ENCODE measurements at regions not wholly inside any gene's neighbourhood (a gene's known extent, or its start where the extent isn't known, plus 50 kb on each side); places are given as distances from the start of the nearest gene placed in this dataset.

GRCh38 chr1:73411479-73411878, 786.5 kb downstream of the LRRIQ3 start:
- no peak for DNase-seq (ENCODE audit: low read depth)
- H3K4me3 ChIP-seq (ENCODE audit: low read depth, low read length) = no peak overlapping the region
- TF ChIP-seq CTCF (IDR thresholded peaks at IDR 0.05; ENCODE audit: low read depth, low read length, missing control alignments) = no peak

DNA sequence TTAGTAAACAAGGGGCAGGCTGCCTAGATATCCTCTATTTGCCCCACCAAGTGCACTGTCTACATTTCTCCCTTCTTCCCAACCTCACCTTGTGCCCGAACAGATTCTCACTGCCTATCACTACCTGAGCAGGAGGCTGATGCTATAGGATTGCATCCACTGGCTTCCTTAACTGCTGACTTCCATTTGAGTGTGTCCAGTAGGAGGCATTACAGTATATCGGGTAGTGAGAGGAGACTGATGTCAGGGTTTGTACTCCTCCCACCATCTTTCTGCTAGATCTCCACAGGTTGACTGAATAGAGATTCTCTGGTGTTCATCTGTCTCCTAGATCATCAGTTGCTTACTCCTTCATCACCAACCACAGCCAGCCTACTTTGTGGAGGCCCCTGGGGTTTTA, 796.3 kb downstream of the LRRIQ3 start:
- no peak for DNase-seq (ENCODE audit: low read depth)
- no peak for TF ChIP-seq CTCF (IDR thresholded peaks at IDR 0.05; ENCODE audit: low read depth, low read length, missing control alignments)
- H3K4me3 ChIP-seq (ENCODE audit: low read depth, low read length) = no peak overlapping the region

DNA sequence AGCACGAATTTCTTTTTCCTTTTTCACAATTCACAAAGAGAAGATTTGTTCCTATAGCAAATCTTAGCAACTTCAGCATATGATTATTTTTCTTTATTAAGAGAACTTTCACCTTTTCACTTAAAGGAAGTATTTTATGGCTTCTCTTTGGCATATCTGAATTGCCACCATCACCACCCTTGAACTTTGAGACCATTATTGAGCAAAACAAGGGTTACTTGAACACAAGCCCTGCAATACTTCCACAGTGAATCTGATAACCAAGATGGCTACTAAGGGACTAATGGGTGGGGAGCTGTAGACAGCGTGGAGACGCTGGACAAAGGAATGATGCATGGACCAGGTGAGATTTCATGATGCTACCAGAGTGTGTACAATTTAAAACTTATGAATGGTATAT, 815.0 kb downstream of the LRRIQ3 start:
- no peak overlapping the region for H3K4me3 ChIP-seq (ENCODE audit: low read depth, low read length)
- no peak for TF ChIP-seq CTCF (IDR thresholded peaks at IDR 0.05; ENCODE audit: low read depth, low read length, missing control alignments)
- DNase-seq (ENCODE audit: low read depth) = no peak

- no peak for TF ChIP-seq CTCF (IDR thresholded peaks at IDR 0.05; ENCODE audit: low read depth, low read length, missing control alignments)
- no peak overlapping the region for H3K4me3 ChIP-seq (ENCODE audit: low read depth, low read length)
- DNase-seq (ENCODE audit: low read depth) = no peak
Measured at GRCh38 chr1:73366734-73367413, 831.1 kb downstream of the LRRIQ3 start.

DNA sequence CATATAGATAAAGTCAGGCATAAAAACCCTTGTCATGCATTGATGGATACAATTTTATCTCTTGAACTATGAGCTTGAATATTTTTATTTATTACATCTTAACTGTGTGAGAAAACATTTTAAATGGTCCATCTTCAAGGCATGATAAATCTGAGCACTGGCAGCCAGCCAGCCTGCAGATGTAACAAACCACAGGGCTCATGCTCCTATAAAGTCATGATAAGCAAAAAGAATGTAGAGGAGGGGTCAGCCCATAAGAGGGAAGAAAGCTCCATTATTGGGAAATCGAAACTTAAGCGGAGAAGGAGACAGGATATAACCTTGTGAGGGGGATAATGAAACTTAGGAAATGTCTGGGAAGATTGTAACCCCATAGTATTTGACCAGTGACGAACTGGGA, 839.0 kb downstream of the LRRIQ3 start:
- no peak for TF ChIP-seq CTCF (IDR thresholded peaks at IDR 0.05; ENCODE audit: low read depth, low read length, missing control alignments)
- DNase-seq (ENCODE audit: low read depth) = no peak
- H3K4me3 ChIP-seq (ENCODE audit: low read depth, low read length) = no peak overlapping the region

GRCh38 chr1:73356485-73356884, 841.5 kb downstream of the LRRIQ3 start:
- TF ChIP-seq CTCF (IDR thresholded peaks at IDR 0.05; ENCODE audit: low read depth, low read length, missing control alignments) = no peak
- DNase-seq (ENCODE audit: low read depth) = no peak
- H3K4me3 ChIP-seq (ENCODE audit: low read depth, low read length) = no peak overlapping the region

DNA sequence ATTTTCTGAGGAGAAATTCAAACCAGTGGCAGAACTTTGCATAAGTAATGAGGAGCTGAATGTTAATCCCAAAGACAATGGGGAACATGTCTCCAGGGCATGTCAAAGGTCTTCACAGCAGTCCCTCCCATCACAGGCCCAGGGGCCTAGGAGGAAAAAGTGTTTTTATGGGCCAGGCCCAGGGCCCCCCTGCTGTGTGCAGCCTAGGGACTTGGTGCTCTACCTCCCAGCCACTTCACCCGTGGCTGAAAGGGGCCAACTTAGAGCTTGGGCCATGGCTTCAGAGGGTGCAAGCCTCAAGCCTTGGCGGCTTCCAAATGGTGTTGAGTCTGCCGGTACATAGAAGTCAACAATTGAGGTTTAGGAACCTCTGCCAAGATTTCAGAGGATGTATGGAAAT, 854.0 kb downstream of the LRRIQ3 start:
- no peak overlapping the region for H3K4me3 ChIP-seq (ENCODE audit: low read depth, low read length)
- DNase-seq (ENCODE audit: low read depth) = no peak
- no peak for TF ChIP-seq CTCF (IDR thresholded peaks at IDR 0.05; ENCODE audit: low read depth, low read length, missing control alignments)

All from GM12864 (cell line).